Testis (tissue), 2 donors: ENCODE measurements at regions not wholly inside any gene's neighbourhood (a gene's known extent, or its start where the extent isn't known, plus 50 kb on each side); places are given as distances from the start of the nearest gene placed in this dataset.

Experiments
- DNase-seq: peaks from one replicate; pipeline ENCODE4 v3.0.0-alpha.2; 2019
- H3K27ac ChIP-seq, 2 donors: fragments of 200-600 bp; sonication (generic); one replicate each; pipeline ENCODE4 v1.5.1; 2019
- H3K27me3 ChIP-seq: fragments of 200-600 bp; sonication (generic); one replicate; pipeline ENCODE4 v1.5.1; 2019
- H3K36me3 ChIP-seq: fragments of 200-600 bp; sonication (generic); one replicate; pipeline ENCODE4 v1.5.1; 2017; ENCODE audit warnings: low read depth; ENCODE audit errors: missing control alignments
- H3K4me1 ChIP-seq: fragments of 200-600 bp; sonication (generic); one replicate; pipeline ENCODE4 v1.5.1; 2019
- H3K4me3 ChIP-seq, 2 donors: fragments of 200-600 bp; sonication (generic); one replicate each; pipeline ENCODE4 v1.5.1; 2017 to 2019
- H3K9me3 ChIP-seq: fragments of 200-600 bp; sonication (generic); one replicate; pipeline ENCODE4 v1.5.1; 2017
- CTCF ChIP-seq, 3 experiments: fragments of 450-650 bp in 2 of 3; fragments of 200-600 bp in 1 of 3; sonication (generic) in 1 of 3; IDR thresholded peaks; one replicate each; pipeline ENCODE4 v1.5.1; 2016 to 2019; ENCODE audit warnings: antibody characterized with exemption in 3 of 3, mild to moderate bottlenecking in 2 of 3, moderate library complexity in 1 of 3
- POLR2A ChIP-seq: fragments of 450-650 bp; IDR thresholded peaks from one replicate; pipeline ENCODE4 v1.6.1; 2017; ENCODE audit warnings: antibody characterized with exemption, mild to moderate bottlenecking, moderate library complexity
- WGBS, 2 donors: methylation state at CpG; one replicate each; pipeline ENCODE4 v1.1.5; 2018; 5-methylcytosine and 5-hydroxymethylcytosine counted together
- intact Hi-C: fragments of 100-400 bp; cut with DNase I; formaldehyde crosslinking; loops from one replicate; pipeline ENCODE4 v1.15.1; 2023; ENCODE audit warnings: low total_unique reads

- no peak for TF ChIP-seq CTCF (IDR thresholded peaks at IDR 0.05)
- TF ChIP-seq POLR2A = no peak
- Histone ChIP-seq H3K4me3 (no peak overlapping the region), H3K27me3 (no peaks in the 10 kb centered on the region), H3K36me3 (no peaks in the 10 kb centered on the region), H3K9me3 (no peaks in the 10 kb centered on the region), H3K4me1 (no peaks in the 10 kb centered on the region), H3K27ac (no peak overlapping the region)
- intact Hi-C loops = no loop called here
- no peak for DNase-seq
- 77 to 88% methylated on average over 5 of the region's 5 CpGs for WGBS, 2 donors
Measured at GRCh38 chr1:192003295-192004077, 154.8 kb upstream of the RGS18 start.

- Histone ChIP-seq H3K27me3 (no peaks in the 10 kb centered on the region), H3K27ac (no peak overlapping the region), H3K4me1 (no peaks in the 10 kb centered on the region), H3K9me3 (no peaks in the 10 kb centered on the region), H3K4me3 (no peak overlapping the region), H3K36me3 (no peaks in the 10 kb centered on the region)
- 91 to 93% methylated on average over 3 of the region's 3 CpGs for WGBS, 2 donors
- intact Hi-C loops = no loop called here
- no peak for TF ChIP-seq CTCF (IDR thresholded peaks at IDR 0.05)
- no peak for TF ChIP-seq POLR2A
- DNase-seq = no peak
Measured at GRCh38 chr1:192005976-192006375, 152.3 kb upstream of the RGS18 start.

DNA sequence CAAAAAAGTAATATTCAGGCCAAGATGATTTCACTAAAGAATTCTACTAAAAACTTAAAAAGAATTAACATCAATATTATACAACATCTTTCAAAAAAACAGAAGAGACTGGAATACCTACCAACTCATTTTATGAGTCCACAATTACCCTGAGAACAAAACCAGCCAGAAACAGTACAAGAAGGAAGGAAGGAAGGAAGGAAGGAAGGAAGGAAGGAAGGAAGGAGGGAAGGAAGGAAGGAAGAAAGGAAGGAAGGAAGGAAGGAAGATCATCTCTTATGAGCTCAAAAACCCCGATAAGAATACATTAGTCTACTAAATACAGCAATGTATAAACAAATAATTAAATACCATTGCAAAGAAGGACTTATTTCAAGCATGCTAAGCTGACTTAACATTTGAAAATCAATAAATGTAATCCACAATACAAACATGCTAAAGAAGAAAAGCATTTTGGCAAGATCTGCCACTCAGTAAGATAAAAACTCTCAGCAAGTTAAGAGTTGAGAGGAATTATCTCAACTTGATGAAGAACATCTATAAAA is 149.9 kb upstream of the RGS18 start:
- TF ChIP-seq CTCF (IDR thresholded peaks at IDR 0.05) = no peak
- H3K27me3 ChIP-seq = no peaks in the 10 kb centered on the region
- H3K4me1 ChIP-seq = no peaks in the 10 kb centered on the region
- H3K36me3 ChIP-seq = no peaks in the 10 kb centered on the region
- 94 to 95% methylated on average over 1 of the region's 1 CpG for WGBS, 2 donors
- H3K9me3 ChIP-seq = no peaks in the 10 kb centered on the region
- no peak for DNase-seq
- H3K27ac ChIP-seq = no peak overlapping the region
- intact Hi-C loops = no loop called here
- no peak overlapping the region for H3K4me3 ChIP-seq

GRCh38 chr1:192010406-192010805 is 147.9 kb upstream of the RGS18 start:
- Histone ChIP-seq H3K4me1 (no peaks in the 10 kb centered on the region), H3K36me3 (no peaks in the 10 kb centered on the region), H3K9me3 (no peaks in the 10 kb centered on the region), H3K27ac (no peak overlapping the region), H3K4me3 (no peak overlapping the region), H3K27me3 (no peaks in the 10 kb centered on the region)
- intact Hi-C loops = no loop called here
- whole genome bisulfite sequencing, 2 donors = 87 to 91% methylated on average over 1 of the region's 1 CpG
- TF ChIP-seq POLR2A (no peak), CTCF (IDR thresholded peaks at IDR 0.05) (no peak)
- no peak for DNase-seq

- no peaks in the 10 kb centered on the region for H3K4me1 ChIP-seq
- intact Hi-C loops = no loop called here
- no peak for DNase-seq
- H3K27me3 ChIP-seq = no peaks in the 10 kb centered on the region
- 86 to 94% methylated on average over 11 of the region's 11 CpGs for WGBS, 2 donors
- no peaks in the 10 kb centered on the region for H3K9me3 ChIP-seq
- H3K4me3 ChIP-seq = no peak overlapping the region
- H3K36me3 ChIP-seq = no peaks in the 10 kb centered on the region
- TF ChIP-seq POLR2A = no peak
- TF ChIP-seq CTCF (IDR thresholded peaks at IDR 0.05) = no peak
- no peak overlapping the region for H3K27ac ChIP-seq
Measured at GRCh38 chr1:192011525-192011924, 146.7 kb upstream of the RGS18 start.
